Body of pancreas (tissue), 4 donors: ENCODE measurements at regions not wholly inside any gene's neighbourhood (a gene's known extent, or its start where the extent isn't known, plus 50 kb on each side); places are given as distances from the start of the nearest gene placed in this dataset.

Experiments used
- POLR2A ChIP-seq, 3 donors: fragments of 450-650 bp; IDR thresholded peaks; one replicate each; pipeline ENCODE4 v1.6.1; 2016; ENCODE audit warnings: antibody characterized with exemption in 3 of 3, mild to moderate bottlenecking in 2 of 3
- TF ChIP-seq, protein P1 (sequence below), 7 experiments: fragments of 450-650 bp in 4 of 7; fragments of 200-600 bp in 3 of 7; sonication (generic) in 3 of 7; IDR thresholded peaks; one replicate each; pipeline ENCODE4 v1.5.1; 2016 to 2019; ENCODE audit warnings: antibody characterized with exemption in 7 of 7

DNA sequence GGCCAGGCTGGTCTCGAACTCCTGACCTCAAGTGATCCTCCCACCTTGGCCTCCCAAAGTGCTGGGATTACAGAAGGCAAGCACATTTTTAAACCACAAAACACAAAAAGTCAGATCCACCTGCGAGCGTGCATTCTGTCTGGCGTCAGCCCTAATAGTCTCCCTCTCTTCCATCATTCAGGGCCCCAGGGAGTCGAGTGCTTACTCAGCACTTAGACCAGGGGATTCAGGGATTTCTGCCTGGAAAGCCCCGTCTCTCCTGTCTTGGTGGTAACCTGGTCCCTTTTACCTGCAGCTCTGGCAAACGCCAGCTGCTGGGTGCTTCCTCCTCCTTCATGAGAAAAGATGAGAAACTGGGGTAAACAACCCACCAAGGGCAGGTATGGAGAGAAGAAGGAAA lies 443.1 kb downstream of the SOX9 start:
- TF ChIP-seq POLR2A (IDR thresholded peaks at IDR 0.05), result no peak
- TF ChIP-seq, protein P1, sequence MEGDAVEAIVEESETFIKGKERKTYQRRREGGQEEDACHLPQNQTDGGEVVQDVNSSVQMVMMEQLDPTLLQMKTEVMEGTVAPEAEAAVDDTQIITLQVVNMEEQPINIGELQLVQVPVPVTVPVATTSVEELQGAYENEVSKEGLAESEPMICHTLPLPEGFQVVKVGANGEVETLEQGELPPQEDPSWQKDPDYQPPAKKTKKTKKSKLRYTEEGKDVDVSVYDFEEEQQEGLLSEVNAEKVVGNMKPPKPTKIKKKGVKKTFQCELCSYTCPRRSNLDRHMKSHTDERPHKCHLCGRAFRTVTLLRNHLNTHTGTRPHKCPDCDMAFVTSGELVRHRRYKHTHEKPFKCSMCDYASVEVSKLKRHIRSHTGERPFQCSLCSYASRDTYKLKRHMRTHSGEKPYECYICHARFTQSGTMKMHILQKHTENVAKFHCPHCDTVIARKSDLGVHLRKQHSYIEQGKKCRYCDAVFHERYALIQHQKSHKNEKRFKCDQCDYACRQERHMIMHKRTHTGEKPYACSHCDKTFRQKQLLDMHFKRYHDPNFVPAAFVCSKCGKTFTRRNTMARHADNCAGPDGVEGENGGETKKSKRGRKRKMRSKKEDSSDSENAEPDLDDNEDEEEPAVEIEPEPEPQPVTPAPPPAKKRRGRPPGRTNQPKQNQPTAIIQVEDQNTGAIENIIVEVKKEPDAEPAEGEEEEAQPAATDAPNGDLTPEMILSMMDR (IDR thresholded peaks at IDR 0.05), result no peak
